ENCODE measurements at regions not wholly inside any gene's neighbourhood (a gene's known extent, or its start where the extent isn't known, plus 50 kb on each side); places are given as distances from the start of the nearest gene placed in this dataset.

DNA sequence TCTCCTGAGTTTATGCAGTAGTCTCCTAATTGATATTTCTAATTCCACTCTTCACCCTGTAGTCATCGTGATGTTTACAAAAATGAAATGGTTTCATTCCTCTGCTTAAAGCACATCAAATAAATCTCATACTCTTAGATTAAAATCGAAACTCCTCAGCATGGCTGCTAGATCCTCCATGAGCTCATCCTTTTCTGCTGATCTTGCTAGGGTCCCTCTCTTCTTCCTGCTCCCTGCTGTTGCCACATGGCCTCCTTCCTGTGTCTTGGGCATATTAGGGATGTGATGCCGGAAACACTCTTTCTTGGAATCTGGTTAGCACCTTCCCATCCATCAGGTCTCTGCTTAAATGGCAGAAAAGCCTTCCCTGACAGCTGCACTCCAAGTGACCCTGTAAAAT, 59.5 kb upstream of the MEGF10 start:
- TF ChIP-seq, protein P1, sequence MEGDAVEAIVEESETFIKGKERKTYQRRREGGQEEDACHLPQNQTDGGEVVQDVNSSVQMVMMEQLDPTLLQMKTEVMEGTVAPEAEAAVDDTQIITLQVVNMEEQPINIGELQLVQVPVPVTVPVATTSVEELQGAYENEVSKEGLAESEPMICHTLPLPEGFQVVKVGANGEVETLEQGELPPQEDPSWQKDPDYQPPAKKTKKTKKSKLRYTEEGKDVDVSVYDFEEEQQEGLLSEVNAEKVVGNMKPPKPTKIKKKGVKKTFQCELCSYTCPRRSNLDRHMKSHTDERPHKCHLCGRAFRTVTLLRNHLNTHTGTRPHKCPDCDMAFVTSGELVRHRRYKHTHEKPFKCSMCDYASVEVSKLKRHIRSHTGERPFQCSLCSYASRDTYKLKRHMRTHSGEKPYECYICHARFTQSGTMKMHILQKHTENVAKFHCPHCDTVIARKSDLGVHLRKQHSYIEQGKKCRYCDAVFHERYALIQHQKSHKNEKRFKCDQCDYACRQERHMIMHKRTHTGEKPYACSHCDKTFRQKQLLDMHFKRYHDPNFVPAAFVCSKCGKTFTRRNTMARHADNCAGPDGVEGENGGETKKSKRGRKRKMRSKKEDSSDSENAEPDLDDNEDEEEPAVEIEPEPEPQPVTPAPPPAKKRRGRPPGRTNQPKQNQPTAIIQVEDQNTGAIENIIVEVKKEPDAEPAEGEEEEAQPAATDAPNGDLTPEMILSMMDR (IDR thresholded peaks at IDR 0.05) = no peak
- TF ChIP-seq POLR2AphosphoS5 (IDR thresholded peaks at IDR 0.05) (no peak), POLR2A (IDR thresholded peaks at IDR 0.05) (no peak)

Measured in upper lobe of left lung (tissue), 4 donors.